GM18505 (cell line): ENCODE measurements at regions not wholly inside any gene's neighbourhood (a gene's known extent, or its start where the extent isn't known, plus 50 kb on each side); places are given as distances from the start of the nearest gene placed in this dataset.

Experiments used
- ATAC-seq: cut with Tn5 transposase; IDR thresholded peaks from one replicate; pipeline ENCODE4 v1.9.1; 2021; ENCODE audit not compliant: unreplicated experiment
- POLR2A ChIP-seq: IDR thresholded peaks from 4 replicates; pipeline ENCODE4 v1.6.1; 2011; ENCODE audit warnings: borderline replicate concordance; ENCODE audit not compliant: insufficient read depth, insufficient read length; ENCODE audit errors: extremely low read depth

GRCh38 chr2:121014876-121015275 is 270.1 kb downstream of the TFCP2L1 start:
- no peak for ATAC-seq
- TF ChIP-seq POLR2A = no peak

- TF ChIP-seq POLR2A = no peak
- ATAC-seq = no peak
Measured at GRCh38 chr2:121015971-121016485, 269.0 kb downstream of the TFCP2L1 start.

GRCh38 chr2:121017396-121017795 is 267.6 kb downstream of the TFCP2L1 start:
- no peak for TF ChIP-seq POLR2A
- no peak for ATAC-seq

- TF ChIP-seq POLR2A = no peak
- no peak for ATAC-seq
Measured at GRCh38 chr2:121018136-121019061, 266.6 kb downstream of the TFCP2L1 start.

- ATAC-seq = no peak
- no peak for TF ChIP-seq POLR2A
Measured at GRCh38 chr2:121019071-121019470, 265.9 kb downstream of the TFCP2L1 start.

GRCh38 chr2:121019756-121020155 is 265.2 kb downstream of the TFCP2L1 start:
- TF ChIP-seq POLR2A = no peak
- no peak for ATAC-seq

- no peak for TF ChIP-seq POLR2A
- no peak for ATAC-seq
Measured at GRCh38 chr2:121021685-121022084, 263.3 kb downstream of the TFCP2L1 start.

- no peak for ATAC-seq
- no peak for TF ChIP-seq POLR2A
Measured at GRCh38 chr2:121028577-121028976, 256.4 kb downstream of the TFCP2L1 start.

- no peak for TF ChIP-seq POLR2A
- ATAC-seq = no peak
Measured at GRCh38 chr2:121030523-121030922, 254.5 kb downstream of the TFCP2L1 start.

- no peak for TF ChIP-seq POLR2A
- ATAC-seq = no peak
Measured at GRCh38 chr2:121031568-121032340, 253.2 kb downstream of the TFCP2L1 start.

GRCh38 chr2:121033461-121033996 is 251.5 kb downstream of the TFCP2L1 start:
- ATAC-seq = no peak
- TF ChIP-seq POLR2A = no peak

- no peak for ATAC-seq
- no peak for TF ChIP-seq POLR2A
Measured at GRCh38 chr2:121034551-121034950, 250.5 kb downstream of the TFCP2L1 start.

- no peak for ATAC-seq
- TF ChIP-seq POLR2A = no peak
Measured at GRCh38 chr2:121036226-121036692, 248.7 kb downstream of the TFCP2L1 start.

- no peak for TF ChIP-seq POLR2A
- no peak for ATAC-seq
Measured at GRCh38 chr2:121037480-121037879, 247.5 kb downstream of the TFCP2L1 start.

GRCh38 chr2:121038031-121038430 is 247.0 kb downstream of the TFCP2L1 start:
- TF ChIP-seq POLR2A = no peak
- no peak for ATAC-seq
